Middle frontal gyrus (tissue), 1 donor: ENCODE measurements at regions not wholly inside any gene's neighbourhood (a gene's known extent, or its start where the extent isn't known, plus 50 kb on each side); places are given as distances from the start of the nearest gene placed in this dataset.

Source experiments
- DNase-seq: peaks from one replicate; pipeline ENCODE4 v3.0.0-alpha.2; 2015; ENCODE audit warnings: low spot score; ENCODE audit errors: extremely low spot score

DNA sequence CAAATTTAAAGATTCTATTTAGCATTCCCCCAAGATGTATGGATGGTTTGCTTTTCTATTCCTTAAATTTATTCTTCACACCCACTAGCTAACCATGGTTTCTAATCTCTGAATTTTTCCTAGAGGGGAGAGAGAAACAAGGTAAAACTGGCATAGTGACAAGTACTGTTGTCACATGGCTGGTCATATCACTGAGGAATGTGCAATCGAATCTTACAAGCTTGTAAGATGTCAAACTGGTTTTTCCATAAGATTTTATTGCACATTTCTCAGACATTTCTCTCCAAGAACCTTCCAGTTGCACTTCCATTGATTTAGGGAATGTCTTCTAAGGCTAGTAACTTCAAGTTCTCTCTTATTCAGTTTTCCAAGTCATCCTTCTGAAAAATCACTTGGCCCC, 89.8 kb downstream of the MBL2 start:
- DNase-seq, result no peak

DNA sequence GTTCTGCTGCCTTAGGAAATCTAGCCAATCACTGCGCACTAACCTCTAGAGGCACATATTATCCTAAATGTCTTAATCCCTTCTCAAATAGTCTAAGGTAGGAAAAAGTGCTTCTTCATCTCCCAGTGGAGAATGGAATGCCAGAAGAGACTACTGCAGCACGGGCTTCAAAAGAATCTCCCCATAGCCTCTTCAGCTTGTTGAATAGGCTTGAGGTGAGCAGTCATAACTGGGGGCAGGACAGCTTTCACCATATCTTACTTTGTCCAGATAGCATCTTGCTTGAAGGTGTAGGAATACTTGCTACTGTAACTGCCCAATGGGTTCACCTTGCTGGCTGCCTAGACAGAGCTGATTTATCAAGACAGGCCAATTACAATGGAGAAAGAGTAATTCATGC, 88.8 kb downstream of the MBL2 start:
- no peak for DNase-seq

DNA sequence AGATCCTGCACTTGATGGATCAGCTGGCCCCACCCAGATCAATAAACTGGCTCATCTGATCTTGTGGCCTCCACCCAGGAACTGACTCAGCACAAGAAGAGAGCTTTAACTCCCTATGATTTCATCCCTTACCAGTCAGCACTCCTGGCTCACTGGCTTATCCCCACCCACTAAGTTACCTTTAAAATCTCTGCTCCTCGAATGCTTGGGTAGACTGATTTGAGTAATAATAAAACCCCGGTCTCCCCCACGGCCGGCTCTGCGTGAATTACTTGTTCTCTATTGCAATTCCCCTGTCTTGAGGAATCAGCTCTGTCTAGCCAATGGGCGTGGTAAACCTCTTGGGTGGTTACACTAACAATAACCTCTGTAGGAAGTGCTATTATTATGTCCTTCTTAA, 83.7 kb downstream of the MBL2 start:
- no peak for DNase-seq

DNA sequence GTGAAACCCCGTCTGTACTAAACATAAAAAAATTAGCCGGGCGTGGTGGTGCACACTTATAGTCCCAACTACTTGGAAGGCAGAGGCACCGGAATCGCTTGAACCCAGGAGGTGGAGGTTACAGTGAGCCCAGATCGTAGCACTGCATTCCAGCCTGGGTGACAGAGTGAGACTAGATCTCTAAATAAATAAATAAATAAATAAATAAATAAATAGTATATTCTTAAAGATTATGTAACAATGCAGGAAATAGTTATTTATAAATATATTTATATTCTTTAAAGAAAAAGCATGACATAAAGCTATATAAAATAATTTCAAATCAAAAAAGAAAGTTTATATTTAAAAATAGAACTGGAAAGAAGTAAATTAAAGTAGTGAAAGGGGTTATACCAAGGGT, 76.4 kb downstream of the MBL2 start:
- DNase-seq, result no peak

DNA sequence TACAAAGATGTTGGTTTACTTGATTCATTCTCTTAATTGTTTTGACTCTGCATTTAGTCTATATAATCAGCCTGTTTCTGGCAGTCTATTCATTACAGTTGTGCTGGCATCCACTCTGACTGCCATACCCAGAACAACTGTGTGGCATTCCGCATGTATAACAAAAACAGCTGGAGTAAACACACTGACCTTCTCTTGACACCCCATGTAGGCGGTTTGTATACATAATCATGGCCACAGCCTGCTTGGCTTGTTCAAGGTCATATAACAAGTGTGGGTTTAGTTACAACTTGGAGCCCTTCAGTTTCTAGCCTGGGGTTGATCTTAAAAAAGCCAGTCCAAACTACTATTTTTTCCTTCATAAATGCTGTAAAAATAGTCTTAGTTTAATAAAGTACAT, 70.9 kb downstream of the MBL2 start:
- DNase-seq, result no peak

DNA sequence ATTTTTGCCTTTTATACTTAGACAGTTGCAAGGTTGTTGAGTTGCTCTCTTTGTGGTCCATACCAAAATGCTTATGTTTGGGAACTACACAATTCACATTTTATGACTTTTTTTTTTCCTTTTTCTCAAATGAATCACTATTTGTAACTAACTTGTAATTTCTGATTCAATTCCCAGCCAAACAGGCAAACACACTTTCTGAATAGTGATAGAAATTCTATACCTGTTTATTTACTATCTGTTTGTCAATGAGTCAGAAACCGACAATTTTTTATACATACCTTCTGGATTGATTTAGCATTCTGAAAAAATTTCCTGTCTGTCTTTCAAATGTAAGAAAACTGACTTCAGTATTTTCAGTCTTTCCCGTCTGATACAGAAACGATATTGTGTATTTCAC, 69.1 kb downstream of the MBL2 start:
- DNase-seq, result no peak

DNA sequence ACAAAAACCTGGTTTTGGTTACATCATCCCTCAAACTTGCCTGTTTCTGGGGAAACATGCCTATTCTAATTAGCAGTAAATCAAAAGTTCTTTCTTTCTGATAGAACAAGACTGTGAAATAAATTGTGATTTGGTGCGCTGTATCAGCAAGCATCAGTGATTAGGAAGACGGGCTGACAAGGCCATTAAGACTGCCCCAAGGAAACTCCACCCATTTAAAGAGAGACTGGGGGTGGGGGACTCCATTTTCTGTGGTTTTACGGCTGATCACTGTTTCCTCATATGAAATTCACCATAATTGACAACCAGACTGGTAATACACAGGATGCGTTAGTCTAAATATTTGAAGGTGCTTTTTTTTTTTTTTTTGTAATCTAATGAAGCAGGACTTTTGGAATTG, 68.7 kb downstream of the MBL2 start:
- no peak for DNase-seq

DNA sequence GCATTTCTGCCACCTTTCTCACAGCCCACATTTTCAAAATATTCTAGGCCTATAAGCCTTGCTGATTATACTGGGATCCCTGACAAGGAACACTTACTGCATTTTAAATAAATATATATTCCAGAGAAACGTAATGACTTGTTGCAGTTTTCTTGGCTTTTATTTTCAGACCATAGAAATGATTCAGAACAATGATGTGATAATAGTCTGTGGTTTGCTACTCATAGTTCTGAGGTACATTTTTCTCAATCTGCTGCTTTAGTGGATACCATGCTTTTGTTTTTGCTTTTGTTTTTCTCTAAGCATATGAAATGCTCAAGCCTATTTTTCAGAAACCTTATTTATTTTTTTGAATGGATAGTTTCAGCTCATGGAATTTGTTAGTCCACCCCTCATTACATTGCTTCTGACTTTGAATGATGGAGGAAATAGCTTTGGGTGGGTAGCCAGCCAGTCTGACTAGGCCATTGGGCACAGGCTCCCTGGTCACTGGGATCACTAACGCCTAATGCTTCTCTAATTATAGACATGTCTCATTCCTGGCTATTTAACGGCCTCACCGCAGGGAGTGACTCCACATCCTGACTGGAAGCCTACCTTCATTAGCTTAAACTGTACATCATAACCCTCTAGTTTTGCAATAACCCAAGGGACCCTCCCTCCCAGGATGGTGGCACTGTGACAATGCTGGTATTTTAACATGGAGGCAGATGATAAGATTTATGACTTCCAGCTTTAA, 66.1 kb downstream of the MBL2 start:
- DNase-seq, result no peak
